K562 (cell line): ENCODE measurements at regions not wholly inside any gene's neighbourhood (a gene's known extent, or its start where the extent isn't known, plus 50 kb on each side); places are given as distances from the start of the nearest gene placed in this dataset.

Experiments
- ATAC-seq: fragments of 200-7000 bp; cut with Tn5 transposase; 3 replicates; pipeline ENCODE4 v1.9.1; 2020; ENCODE audit warnings: moderate library complexity
- BruUV-seq: library from RNA; stranded (reverse); fragments of 400-500 nt; replicated peaks from 2 replicates; lab custom pipeline; 2021; lab: Mats Ljungman, UMichigan
- CTCF ChIA-PET: fragments of 300-600 bp; formaldehyde crosslinking; extraction: SDS; loops from one replicate; lab custom pipeline; 2021; ENCODE audit warnings: low intra/inter-chr PET ratio; lab: Yijun Ruan, JAX
- POLR2A ChIA-PET: fragments of 300-600, 350-650 bp; sonication (Branson Sonifier 250); formaldehyde crosslinking; extraction: SDS; loops from one replicate; lab custom pipeline; 2021; ENCODE audit warnings: antibody characterized with exemption, inconsistent platforms; lab: Yijun Ruan, JAX
- DNase-seq, 4 experiments: peaks; one replicate each; pipeline versions ENCODE4 v3.0.0 to v3.0.0-alpha.2; 2011 to 2018; ENCODE audit warnings: low spot score in 3 of 4, mixed read lengths in 3 of 4; ENCODE audit errors: extremely low read depth in 1 of 4
- FAIRE-seq: peaks from 2 replicates; lab custom pipeline; 2011; peaks lifted over from hg19 to GRCh38; lab: Jason Lieb, UNC
- H2AFZ ChIP-seq: 2 replicates; pipeline ENCODE4 v1.6.0; 2011; ENCODE audit warnings: low read depth, low read length, control low read depth, inconsistent platforms
- H3K27ac ChIP-seq: fragments of 200-600 bp; 3 replicates; pipeline ENCODE4 v1.8.0; 2011; ENCODE audit warnings: low read depth, mild to moderate bottlenecking, control low read depth, inconsistent platforms, low read length, moderate library complexity, mixed read lengths; ENCODE audit errors: extremely low read depth
- H3K27me3 ChIP-seq, 2 experiments: fragments of 300-600 bp in 1 of 2; 2 replicates in 1 of 2; 3 replicates in 1 of 2; pipeline versions ENCODE4 v1.6.0 to v1.8.0; 2011; ENCODE audit warnings: inconsistent platforms in 2 of 2, low read length in 2 of 2, mild to moderate bottlenecking in 1 of 2, mixed read lengths in 1 of 2, moderate library complexity in 1 of 2; ENCODE audit not compliant: control insufficient read depth in 2 of 2, insufficient read depth in 2 of 2
- H3K36me3 ChIP-seq: fragments of 300-600 bp; 3 replicates; pipeline ENCODE4 v1.8.0; 2011; ENCODE audit warnings: mild to moderate bottlenecking, low read length, inconsistent platforms; ENCODE audit not compliant: control insufficient read depth, insufficient read depth
- H3K4me1 ChIP-seq, 2 experiments: fragments of 200-600 bp in 1 of 2; replicated peaks in 1 of 2; 2 replicates in 1 of 2; 3 replicates in 1 of 2; pipeline versions ENCODE4 v1.5.1 to v1.8.0; 2011; ENCODE audit warnings: inconsistent platforms in 2 of 2, low read length in 2 of 2, mild to moderate bottlenecking in 1 of 2, mixed read lengths in 1 of 2, moderate library complexity in 1 of 2; ENCODE audit not compliant: control insufficient read depth in 2 of 2, insufficient read depth in 2 of 2
- H3K4me2 ChIP-seq: 2 replicates; pipeline ENCODE4 v1.6.1; 2011; ENCODE audit warnings: low read length, control low read depth, inconsistent platforms, mixed read lengths; ENCODE audit not compliant: insufficient read depth
- H3K4me3 ChIP-seq: fragments of 200-600 bp; sonication (generic), shearing (Covaris generic); 2 replicates; pipeline ENCODE4 v1.5.1; 2016; ENCODE audit warnings: control low read depth, inconsistent platforms
- H3K79me2 ChIP-seq: fragments of 200-600 bp; 3 replicates; pipeline ENCODE4 v1.8.0; 2011; ENCODE audit warnings: low read length, inconsistent platforms; ENCODE audit not compliant: control insufficient read depth, insufficient read depth
- H3K9ac ChIP-seq, 2 experiments: 2 replicates each; pipeline versions ENCODE4 v1.6.0 to v1.6.1; 2011; ENCODE audit warnings: low read depth in 2 of 2, low read length in 2 of 2, control low read depth in 1 of 2, inconsistent platforms in 1 of 2, mild to moderate bottlenecking in 1 of 2, mixed read lengths in 1 of 2; ENCODE audit not compliant: insufficient read depth in 1 of 2
- H3K9me1 ChIP-seq: one replicate; pipeline ENCODE4 v1.6.0; 2011; ENCODE audit warnings: inconsistent platforms, mild to moderate bottlenecking, low read length, moderate library complexity; ENCODE audit not compliant: control insufficient read depth, insufficient read depth
- H3K9me3 ChIP-seq: replicated peaks from 2 replicates; pipeline ENCODE4 v1.5.1; 2011; ENCODE audit warnings: low read depth, low read length, inconsistent platforms; ENCODE audit not compliant: control insufficient read depth, insufficient read depth
- H4K20me1 ChIP-seq: replicated peaks from 2 replicates; pipeline ENCODE4 v1.6.1; 2011; ENCODE audit warnings: low read length, inconsistent platforms, mixed read lengths; ENCODE audit not compliant: control insufficient read depth, insufficient read depth
- AFF1 ChIP-seq, 2 experiments: fragments of 450-650 bp; IDR thresholded peaks; 2 replicates each; pipeline ENCODE4 v1.6.1; 2018; ENCODE audit warnings: mild to moderate bottlenecking in 2 of 2, low read depth in 1 of 2; ENCODE audit not compliant: partially characterized antibody in 2 of 2
- ARID1B ChIP-seq: fragments of 450-650 bp; IDR thresholded peaks from 2 replicates; pipeline ENCODE4 v1.6.1; 2016; ENCODE audit warnings: antibody characterized with exemption, mild to moderate bottlenecking, inconsistent platforms
- CHD4 ChIP-seq: fragments of 200-600 bp; sonication (generic); IDR thresholded peaks from 3 replicates; pipeline ENCODE4 v1.6.1; 2012; ENCODE audit warnings: low read depth, mild to moderate bottlenecking, mixed read lengths, low read length, inconsistent platforms; ENCODE audit not compliant: insufficient read depth, insufficient replicate concordance, poor library complexity, severe bottlenecking
- FOXP4 ChIP-seq: sonication (generic); formaldehyde crosslinking; IDR thresholded peaks from 2 replicates; pipeline ENCODE4 v1.8.0; 2022; ENCODE audit warnings: mild to moderate bottlenecking, missing genetic modification reagents, borderline replicate concordance
- GABPB2 ChIP-seq: fragments of 250-450 bp; sonication (Bioruptor Pico); conservative IDR thresholded peaks from 2 replicates; pipeline ENCODE4 v1.5.1; 2021; ENCODE audit warnings: mild to moderate bottlenecking
- KDM1A ChIP-seq, 2 experiments: fragments of 450-650 bp; IDR thresholded peaks; 2 replicates each; pipeline ENCODE4 v1.6.1; 2016; ENCODE audit warnings: mild to moderate bottlenecking in 2 of 2
- KDM4B ChIP-seq, 2 experiments: fragments of 450-650 bp in 1 of 2; sonication (generic) in 1 of 2; IDR thresholded peaks; 2 replicates each; pipeline ENCODE4 v1.6.1; 2016 to 2017; ENCODE audit warnings: borderline replicate concordance in 2 of 2, antibody characterized with exemption in 1 of 2, low read depth in 1 of 2, mild to moderate bottlenecking in 1 of 2
- RBM22 ChIP-seq: fragments of 200-400 bp; formaldehyde crosslinking; IDR thresholded peaks from 2 replicates; pipeline ENCODE4 v1.6.1; 2018; ENCODE audit warnings: low read length, low read depth; ENCODE audit not compliant: poor library complexity, severe bottlenecking
- SP1 ChIP-seq: sonication (generic); formaldehyde crosslinking; IDR thresholded peaks from 2 replicates; pipeline ENCODE4 v1.8.1; 2022; ENCODE audit warnings: mild to moderate bottlenecking, missing genetic modification reagents
- WGBS: fragments of 100-300 bp; shearing (Covaris generic); methylation state at CpG from one replicate; pipeline ENCODE4 v1.1.6; 2016; ENCODE audit warnings: low coverage, mixed read lengths; ENCODE audit not compliant: insufficient coverage; ENCODE audit errors: missing lambda C conversion rate; 5-methylcytosine and 5-hydroxymethylcytosine counted together
- in situ Hi-C: fragments of 300-500 bp; cut with MboI; formaldehyde crosslinking; loops from 4 replicates; pipeline ENCODE4 v1.15.0; 2018; ENCODE audit warnings: inconsistent platforms, mixed read lengths
- intact Hi-C: fragments of 100-400 bp; cut with micrococcal nuclease; formaldehyde crosslinking; loops from 2 replicates; pipeline ENCODE4 v1.14.2; 2022

- ATAC-seq (no peak), DNase-seq (no peak), FAIRE-seq (no peak)
- Histone ChIP-seq H3K9me3 (no peaks in the 10 kb centered on the region), H3K27ac (no peak overlapping the region), H4K20me1 (no peaks in the 10 kb centered on the region), H3K4me2 (no peak overlapping the region), H3K9ac (no peak overlapping the region), H3K79me2 (no peaks in the 10 kb centered on the region), H3K36me3 (no peaks in the 10 kb centered on the region), H3K9me1 (no peaks in the 10 kb centered on the region), H3K4me1 (no peaks in the 10 kb centered on the region), H2AFZ (no peak overlapping the region), H3K4me3 (no peak overlapping the region), H3K27me3 (no peaks in the 10 kb centered on the region)
- intact Hi-C loops, result no loop called here
- ChIA-PET POLR2A (no interaction called here), CTCF (no interaction called here)
- WGBS, result 1% methylated on average over 6 of the region's 6 CpGs
- in situ Hi-C loops, result no loop called here
- no TSS peak for BruUV-seq
- no peak for TF ChIP-seq ARID1B
- no peak for TF ChIP-seq SP1
- no peak for TF ChIP-seq KDM4B (IDR thresholded peaks at IDR 0.05; ENCODE audit: borderline replicate concordance in 2 of 2, low read depth in 1 of 2)
- no peak for TF ChIP-seq RBM22
- TF ChIP-seq AFF1 (IDR thresholded peaks at IDR 0.05; ENCODE audit: low read depth in 1 of 2, partially characterized antibody in 2 of 2), result no peak
- no peak for TF ChIP-seq CHD4
- TF ChIP-seq KDM1A (IDR thresholded peaks at IDR 0.05), result no peak
- TF ChIP-seq GABPB2 (CRISPR knock-in tag), result no peak
- TF ChIP-seq FOXP4 (CRISPR knock-in tag), result no peak
- TF ChIP-seq, all 486 proteins: peak for 0
These were observed 286.4 kb downstream of the PRDM5 start for GRCh38 chr4:120636120-120636630.
